Uterus (tissue), 2 donors: ENCODE measurements at regions not wholly inside any gene's neighbourhood (a gene's known extent, or its start where the extent isn't known, plus 50 kb on each side); places are given as distances from the start of the nearest gene placed in this dataset.

Experiments used
- POLR2A ChIP-seq, 2 donors: fragments of 450-650 bp; IDR thresholded peaks; one replicate each; pipeline ENCODE4 v1.6.1; 2016; ENCODE audit warnings: antibody characterized with exemption in 2 of 2, mild to moderate bottlenecking in 1 of 2, moderate library complexity in 1 of 2
- TF ChIP-seq, protein P1 (sequence below), 4 experiments: fragments of 200-600 bp in 2 of 4; fragments of 450-650 bp in 2 of 4; sonication (generic) in 2 of 4; IDR thresholded peaks; one replicate each; pipeline ENCODE4 v1.5.1; 2016 to 2019; ENCODE audit warnings: antibody characterized with exemption in 4 of 4, mild to moderate bottlenecking in 2 of 4, moderate library complexity in 1 of 4

DNA sequence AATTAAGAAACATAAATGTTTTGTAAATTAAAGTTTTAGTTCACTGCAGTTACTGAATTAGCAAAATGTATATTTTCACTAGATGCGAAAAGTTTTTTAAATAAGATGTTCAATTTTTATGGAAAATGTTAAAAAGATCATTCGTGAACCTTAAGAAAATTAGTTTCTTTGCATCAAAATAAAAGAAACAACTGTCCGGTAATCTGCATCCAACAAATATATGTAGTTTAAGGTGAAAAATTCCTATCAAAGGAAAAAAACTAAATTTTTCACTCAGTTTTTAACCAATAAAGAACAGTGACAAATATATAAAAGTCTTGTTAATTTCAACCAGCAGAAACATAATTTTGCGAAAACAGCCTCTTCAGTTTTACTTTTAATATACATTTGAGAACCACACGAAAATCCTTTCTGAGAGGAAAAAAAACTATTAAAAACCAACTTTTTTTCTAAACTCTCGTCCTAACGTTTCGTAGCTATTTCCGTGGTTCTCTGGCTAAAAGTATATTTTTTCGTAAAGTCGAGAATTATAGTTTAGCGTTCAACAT lies 64.5 kb downstream of the KCNRG start:
- no peak for TF ChIP-seq POLR2A (IDR thresholded peaks at IDR 0.05)
- TF ChIP-seq, protein P1, sequence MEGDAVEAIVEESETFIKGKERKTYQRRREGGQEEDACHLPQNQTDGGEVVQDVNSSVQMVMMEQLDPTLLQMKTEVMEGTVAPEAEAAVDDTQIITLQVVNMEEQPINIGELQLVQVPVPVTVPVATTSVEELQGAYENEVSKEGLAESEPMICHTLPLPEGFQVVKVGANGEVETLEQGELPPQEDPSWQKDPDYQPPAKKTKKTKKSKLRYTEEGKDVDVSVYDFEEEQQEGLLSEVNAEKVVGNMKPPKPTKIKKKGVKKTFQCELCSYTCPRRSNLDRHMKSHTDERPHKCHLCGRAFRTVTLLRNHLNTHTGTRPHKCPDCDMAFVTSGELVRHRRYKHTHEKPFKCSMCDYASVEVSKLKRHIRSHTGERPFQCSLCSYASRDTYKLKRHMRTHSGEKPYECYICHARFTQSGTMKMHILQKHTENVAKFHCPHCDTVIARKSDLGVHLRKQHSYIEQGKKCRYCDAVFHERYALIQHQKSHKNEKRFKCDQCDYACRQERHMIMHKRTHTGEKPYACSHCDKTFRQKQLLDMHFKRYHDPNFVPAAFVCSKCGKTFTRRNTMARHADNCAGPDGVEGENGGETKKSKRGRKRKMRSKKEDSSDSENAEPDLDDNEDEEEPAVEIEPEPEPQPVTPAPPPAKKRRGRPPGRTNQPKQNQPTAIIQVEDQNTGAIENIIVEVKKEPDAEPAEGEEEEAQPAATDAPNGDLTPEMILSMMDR (IDR thresholded peaks at IDR 0.05) = no peak
